Muscle of back (tissue), 3 donors: ENCODE measurements at regions not wholly inside any gene's neighbourhood (a gene's known extent, or its start where the extent isn't known, plus 50 kb on each side); places are given as distances from the start of the nearest gene placed in this dataset.

Experiments
- DNase-seq, 3 donors: peaks; one replicate each; pipeline versions ENCODE4 v3.0.0 to v3.0.0-alpha.2; 2013

DNA sequence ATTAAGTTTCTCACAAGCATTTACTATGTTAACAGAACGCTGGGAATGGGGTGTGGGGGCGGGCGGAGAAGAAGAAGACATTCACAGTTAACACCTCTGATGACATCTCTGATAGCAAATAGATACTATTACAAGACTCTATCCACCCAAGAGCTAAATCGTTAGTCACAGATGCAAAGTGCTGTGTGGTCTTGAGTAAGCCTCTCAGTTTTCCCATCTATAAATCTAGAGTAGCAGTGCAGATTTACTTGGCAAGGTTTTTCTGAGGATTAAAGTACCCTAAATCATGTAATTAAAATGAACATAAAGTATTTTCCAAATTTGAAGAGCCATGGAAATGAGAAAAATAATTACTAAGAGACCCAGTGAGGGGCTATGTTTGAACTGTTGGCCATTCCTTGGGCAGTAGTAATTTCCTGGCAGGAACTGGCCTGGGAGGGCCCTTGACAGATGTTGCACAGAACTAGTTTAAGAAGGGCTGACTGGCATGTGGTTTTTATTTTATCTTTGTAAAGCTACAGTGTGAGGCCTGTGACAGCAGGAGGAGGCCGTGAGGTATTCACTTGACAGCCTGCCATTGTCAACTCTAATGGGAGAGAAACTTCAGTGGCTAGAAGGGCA, 58.7 kb upstream of the APOBEC4 start:
- DNase-seq = peak; percentile 64 to 80 (median 71)

DNA sequence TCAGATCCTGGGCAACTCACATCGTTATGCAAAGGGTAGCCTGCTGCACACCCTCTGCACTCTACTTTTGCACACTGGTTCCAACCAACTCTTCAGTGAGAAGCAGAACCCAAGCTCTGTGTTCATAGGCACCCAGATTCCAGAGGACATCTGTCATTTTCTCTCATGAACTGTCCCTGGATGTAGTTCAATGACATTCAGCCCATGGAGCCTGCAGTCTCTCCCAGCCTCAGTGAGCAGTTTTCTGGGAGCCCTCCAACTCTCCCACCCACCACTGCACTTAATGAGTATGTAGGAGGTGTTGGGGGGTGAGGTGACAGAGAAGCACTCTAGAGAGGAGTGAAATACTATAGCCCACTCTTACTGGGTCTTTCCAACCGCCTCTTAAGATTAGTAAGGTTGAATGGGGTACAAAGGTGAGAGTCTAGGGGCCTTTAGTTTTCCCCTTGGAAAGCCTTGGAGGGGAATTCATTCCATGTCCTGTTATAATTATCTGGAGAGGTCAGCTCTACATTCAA, 58.1 kb upstream of the APOBEC4 start:
- DNase-seq = no peak

- no peak for DNase-seq
Observed at GRCh38 chr1:183710734-183711133, 57.6 kb upstream of the APOBEC4 start.

GRCh38 chr1:183710333-183710732, 57.2 kb upstream of the APOBEC4 start:
- DNase-seq = no peak

DNA sequence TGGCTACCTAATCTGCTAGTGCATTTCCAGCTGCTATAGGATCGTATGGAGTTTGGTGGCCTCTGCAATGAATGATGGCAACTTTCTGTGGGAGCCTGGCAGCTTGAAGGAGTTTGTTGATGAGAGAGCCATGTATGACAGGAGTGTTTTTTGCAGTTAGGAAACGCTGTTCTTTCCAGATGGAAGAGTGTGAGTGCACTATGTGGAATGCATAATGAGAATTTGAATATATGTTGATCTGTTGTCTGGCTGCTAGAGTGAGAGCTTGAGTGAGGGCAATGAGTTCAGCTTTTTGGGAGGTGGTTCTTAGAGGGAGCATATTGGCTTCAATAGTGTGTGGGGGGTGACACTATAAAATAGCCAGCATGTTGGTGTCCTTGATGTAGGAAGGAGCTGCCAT, 51.0 kb upstream of the APOBEC4 start:
- no peak for DNase-seq
